Ovary (tissue), 7 donors: ENCODE measurements at regions not wholly inside any gene's neighbourhood (a gene's known extent, or its start where the extent isn't known, plus 50 kb on each side); places are given as distances from the start of the nearest gene placed in this dataset.

Experiments used
- DNase-seq, 5 donors: peaks; one replicate each; pipeline ENCODE4 v3.0.0-alpha.2; 2019 to 2020
- H3K27ac ChIP-seq, 2 donors: fragments of 200-600 bp; one replicate each; pipeline versions ENCODE4 v1.5.1 to v1.8.0; 2019 to 2022
- H3K27me3 ChIP-seq: fragments of 200-600 bp; one replicate; pipeline ENCODE4 v1.8.0; 2022
- H3K36me3 ChIP-seq: fragments of 200-600 bp; sonication (generic); one replicate; pipeline ENCODE4 v1.5.1; 2019
- H3K4me1 ChIP-seq: one replicate; pipeline ENCODE4 v1.8.1; 2013; ENCODE audit warnings: mild to moderate bottlenecking, moderate library complexity; ENCODE audit not compliant: insufficient read depth
- H3K4me3 ChIP-seq: fragments of 200-600 bp; sonication (generic); one replicate; pipeline ENCODE4 v1.5.1; 2017
- H3K9me3 ChIP-seq, 2 donors: fragments of 200-600 bp in 1 of 2; sonication (generic) in 1 of 2; one replicate each; pipeline versions ENCODE4 v1.5.1 to v1.8.1; 2013 to 2019; ENCODE audit warnings: mild to moderate bottlenecking in 1 of 2, moderate library complexity in 1 of 2
- EP300 ChIP-seq: sonication (generic); formaldehyde crosslinking; IDR thresholded peaks from one replicate; pipeline ENCODE4 v1.6.1; 2017; ENCODE audit warnings: antibody characterized with exemption
- POLR2A ChIP-seq: fragments of 450-650 bp; IDR thresholded peaks from one replicate; pipeline ENCODE4 v1.6.1; 2017; ENCODE audit warnings: antibody characterized with exemption, mild to moderate bottlenecking, moderate library complexity
- WGBS, 3 donors: extraction: QIAGEN DNeasy Blood & Tissue Kit in 1 of 3; methylation state at CpG; one replicate each; pipeline versions ENCODE4 v1.1.5 to v1.1.7; 2013 to 2017; 5-methylcytosine and 5-hydroxymethylcytosine counted together
- intact Hi-C, 4 donors: fragments of 100-400 bp; cut with DNase I; formaldehyde crosslinking; loops; one replicate each; pipeline versions ENCODE4 v1.11.0 to v1.15.1; 2022 to 2023
- TF ChIP-seq, protein P1 (sequence below), 3 donors: fragments of 450-650 bp in 2 of 3; fragments of 200-600 bp in 1 of 3; IDR thresholded peaks; one replicate each; pipeline versions ENCODE4 v1.5.1 to v1.8.0; 2016 to 2022; ENCODE audit warnings: antibody characterized with exemption in 3 of 3, mild to moderate bottlenecking in 1 of 3
- donor health status: DM: no; HTN: no; CAD: no; lungs with moderate emphysema.
- donor health status: DM: no; HTN: no; CAD: no.
- donor health status: Bipolar disorder and iron deficiency.
- donor health status: DM: no; HTN: no; CAD: no.
- donor health status: DM: yes; HTN: yes; CAD: no.

- H3K4me3 ChIP-seq, result no peak overlapping the region
- TF ChIP-seq, protein P1, sequence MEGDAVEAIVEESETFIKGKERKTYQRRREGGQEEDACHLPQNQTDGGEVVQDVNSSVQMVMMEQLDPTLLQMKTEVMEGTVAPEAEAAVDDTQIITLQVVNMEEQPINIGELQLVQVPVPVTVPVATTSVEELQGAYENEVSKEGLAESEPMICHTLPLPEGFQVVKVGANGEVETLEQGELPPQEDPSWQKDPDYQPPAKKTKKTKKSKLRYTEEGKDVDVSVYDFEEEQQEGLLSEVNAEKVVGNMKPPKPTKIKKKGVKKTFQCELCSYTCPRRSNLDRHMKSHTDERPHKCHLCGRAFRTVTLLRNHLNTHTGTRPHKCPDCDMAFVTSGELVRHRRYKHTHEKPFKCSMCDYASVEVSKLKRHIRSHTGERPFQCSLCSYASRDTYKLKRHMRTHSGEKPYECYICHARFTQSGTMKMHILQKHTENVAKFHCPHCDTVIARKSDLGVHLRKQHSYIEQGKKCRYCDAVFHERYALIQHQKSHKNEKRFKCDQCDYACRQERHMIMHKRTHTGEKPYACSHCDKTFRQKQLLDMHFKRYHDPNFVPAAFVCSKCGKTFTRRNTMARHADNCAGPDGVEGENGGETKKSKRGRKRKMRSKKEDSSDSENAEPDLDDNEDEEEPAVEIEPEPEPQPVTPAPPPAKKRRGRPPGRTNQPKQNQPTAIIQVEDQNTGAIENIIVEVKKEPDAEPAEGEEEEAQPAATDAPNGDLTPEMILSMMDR (IDR thresholded peaks at IDR 0.05), result no peak
- no peak for TF ChIP-seq POLR2A
- no peak for TF ChIP-seq EP300
Observed at GRCh38 chr14:66076176-66076575, 410.0 kb upstream of the CCDC196 start.

DNA sequence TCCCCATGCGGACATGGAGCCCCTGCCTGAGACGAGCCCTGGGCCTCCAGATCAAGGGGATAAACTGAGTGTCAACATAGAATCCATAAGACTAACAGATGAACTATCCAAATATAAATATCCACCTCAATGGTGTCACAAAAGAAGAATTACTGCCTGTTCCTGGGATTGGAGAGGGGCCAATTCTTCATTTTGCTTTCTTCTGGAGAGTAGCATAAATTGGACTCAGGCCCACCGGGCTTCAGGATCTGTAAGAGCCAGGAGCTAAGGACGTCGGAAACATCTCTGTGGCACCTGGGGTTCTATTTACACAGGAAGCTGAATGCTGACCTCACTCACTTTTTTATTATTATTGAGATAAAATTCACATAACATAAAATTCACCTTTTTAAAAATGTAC lies 408.2 kb upstream of the CCDC196 start:
- Histone ChIP-seq H3K4me1 (no peaks in the 10 kb centered on the region), H3K9me3 (no peaks in the 10 kb centered on the region), H3K27me3 (no peaks in the 10 kb centered on the region), H3K4me3 (no peak overlapping the region), H3K27ac (no peak overlapping the region), H3K36me3 (no peaks in the 10 kb centered on the region)
- no peak for TF ChIP-seq EP300
- TF ChIP-seq POLR2A, result no peak
- TF ChIP-seq, protein P1 (IDR thresholded peaks at IDR 0.05), result no peak
- 53 to 62% (median 54%) methylated on average over 5 of the region's 5 CpGs for WGBS, 3 donors
- no peak for DNase-seq
- intact Hi-C loops, result no loop called here

More at GRCh38 chr14:66076176-66076575, 410.0 kb upstream of the CCDC196 start:
- no peak for DNase-seq
- no peaks in the 10 kb centered on the region for H3K27me3 ChIP-seq
- no peaks in the 10 kb centered on the region for H3K36me3 ChIP-seq
- no peak overlapping the region for H3K27ac ChIP-seq
- intact Hi-C loops, result no loop called here
- WGBS, 3 donors, result 41 to 54% (median 49%) methylated on average over 3 of the region's 3 CpGs
- no peaks in the 10 kb centered on the region for H3K4me1 ChIP-seq
- H3K9me3 ChIP-seq, result no peaks in the 10 kb centered on the region

- Histone ChIP-seq H3K9me3 (no peaks in the 10 kb centered on the region), H3K27me3 (no peaks in the 10 kb centered on the region), H3K4me3 (no peak overlapping the region), H3K27ac (no peak overlapping the region), H3K36me3 (no peaks in the 10 kb centered on the region), H3K4me1 (no peaks in the 10 kb centered on the region)
- 36 to 48% (median 44%) methylated on average over 6 of the region's 6 CpGs for WGBS, 3 donors
- intact Hi-C loops, result no loop called here
- TF ChIP-seq EP300, result no peak
- TF ChIP-seq, protein P1 (IDR thresholded peaks at IDR 0.05), result no peak
- no peak for TF ChIP-seq POLR2A
- DNase-seq, result no peak
Observed at GRCh38 chr14:66081594-66082376, 404.4 kb upstream of the CCDC196 start.

DNA sequence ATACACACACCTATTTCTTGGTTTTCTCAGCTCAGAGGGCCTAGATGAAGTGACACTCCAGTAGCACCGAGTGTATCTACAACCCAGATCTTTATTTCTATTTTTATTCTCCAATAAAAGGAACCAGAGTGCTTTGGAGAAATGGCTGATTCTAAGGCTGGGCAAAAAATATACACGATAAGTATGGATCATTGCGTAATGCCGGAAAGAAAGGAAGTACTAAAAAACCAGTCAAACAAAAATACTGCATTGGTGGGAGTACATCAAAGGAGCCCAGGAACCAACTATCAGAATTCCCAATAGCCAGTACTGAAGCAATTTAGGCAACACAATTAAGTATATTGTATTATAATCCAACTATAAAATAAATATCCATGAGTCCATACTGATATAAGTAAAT lies 400.9 kb upstream of the CCDC196 start:
- WGBS, 3 donors, result 87 to 91% (median 89%) methylated on average over 4 of the region's 4 CpGs
- Histone ChIP-seq H3K27ac (no peak overlapping the region), H3K4me1 (no peaks in the 10 kb centered on the region), H3K36me3 (no peaks in the 10 kb centered on the region), H3K9me3 (no peaks in the 10 kb centered on the region), H3K27me3 (no peaks in the 10 kb centered on the region), H3K4me3 (no peak overlapping the region)
- DNase-seq, result no peak
- TF ChIP-seq POLR2A, result no peak
- TF ChIP-seq, protein P1 (IDR thresholded peaks at IDR 0.05), result no peak
- no peak for TF ChIP-seq EP300
- intact Hi-C loops, result no loop called here
